Esophagus squamous epithelium (tissue), 4 donors: ENCODE measurements at regions not wholly inside any gene's neighbourhood (a gene's known extent, or its start where the extent isn't known, plus 50 kb on each side); places are given as distances from the start of the nearest gene placed in this dataset.

Experiments used
- POLR2A ChIP-seq, 4 donors: fragments of 450-650 bp; IDR thresholded peaks; one replicate each; pipeline ENCODE4 v1.6.1; 2017; ENCODE audit warnings: antibody characterized with exemption in 4 of 4, mild to moderate bottlenecking in 4 of 4, moderate library complexity in 3 of 4
- TF ChIP-seq, protein P1 (sequence below), 6 experiments: fragments of 450-650 bp in 4 of 6; fragments of 200-600 bp in 2 of 6; sonication (generic) in 2 of 6; IDR thresholded peaks; one replicate each; pipeline ENCODE4 v1.5.1; 2016 to 2019; ENCODE audit warnings: antibody characterized with exemption in 6 of 6, mild to moderate bottlenecking in 4 of 6, moderate library complexity in 4 of 6

DNA sequence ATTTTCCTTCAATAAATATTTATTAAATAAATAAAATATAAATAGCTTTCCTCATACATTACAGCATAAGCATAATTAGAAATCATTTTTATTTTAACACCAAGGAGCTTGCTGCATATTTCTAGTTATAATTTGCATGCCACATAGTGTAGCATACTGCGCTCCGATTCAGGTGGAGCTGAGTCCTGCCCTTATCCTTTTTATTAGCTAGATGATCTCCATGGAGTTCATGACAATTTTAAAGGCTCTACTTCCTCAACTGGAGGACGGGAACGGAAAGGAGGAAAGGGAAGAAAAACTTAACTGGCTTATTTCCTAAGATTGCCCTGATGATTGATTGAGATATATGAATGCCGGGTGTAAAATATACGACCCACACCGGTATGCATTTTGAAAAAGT is 385.2 kb downstream of the PLK2 start:
- no peak for TF ChIP-seq POLR2A (IDR thresholded peaks at IDR 0.05)
- TF ChIP-seq, protein P1, sequence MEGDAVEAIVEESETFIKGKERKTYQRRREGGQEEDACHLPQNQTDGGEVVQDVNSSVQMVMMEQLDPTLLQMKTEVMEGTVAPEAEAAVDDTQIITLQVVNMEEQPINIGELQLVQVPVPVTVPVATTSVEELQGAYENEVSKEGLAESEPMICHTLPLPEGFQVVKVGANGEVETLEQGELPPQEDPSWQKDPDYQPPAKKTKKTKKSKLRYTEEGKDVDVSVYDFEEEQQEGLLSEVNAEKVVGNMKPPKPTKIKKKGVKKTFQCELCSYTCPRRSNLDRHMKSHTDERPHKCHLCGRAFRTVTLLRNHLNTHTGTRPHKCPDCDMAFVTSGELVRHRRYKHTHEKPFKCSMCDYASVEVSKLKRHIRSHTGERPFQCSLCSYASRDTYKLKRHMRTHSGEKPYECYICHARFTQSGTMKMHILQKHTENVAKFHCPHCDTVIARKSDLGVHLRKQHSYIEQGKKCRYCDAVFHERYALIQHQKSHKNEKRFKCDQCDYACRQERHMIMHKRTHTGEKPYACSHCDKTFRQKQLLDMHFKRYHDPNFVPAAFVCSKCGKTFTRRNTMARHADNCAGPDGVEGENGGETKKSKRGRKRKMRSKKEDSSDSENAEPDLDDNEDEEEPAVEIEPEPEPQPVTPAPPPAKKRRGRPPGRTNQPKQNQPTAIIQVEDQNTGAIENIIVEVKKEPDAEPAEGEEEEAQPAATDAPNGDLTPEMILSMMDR (IDR thresholded peaks at IDR 0.05), result no peak
